WERI-Rb-1 (cell line): ENCODE measurements at regions not wholly inside any gene's neighbourhood (a gene's known extent, or its start where the extent isn't known, plus 50 kb on each side); places are given as distances from the start of the nearest gene placed in this dataset.

Experiments used
- DNase-seq: peaks from one replicate; pipeline ENCODE4 v3.0.0-alpha.2; 2020
- H3K27ac ChIP-seq: fragments of 250-450 bp; sonication (Bioruptor Pico); 2 replicates; pipeline ENCODE4 v1.5.1; 2020; ENCODE audit warnings: mild to moderate bottlenecking, moderate library complexity
- H3K27me3 ChIP-seq: fragments of 250-450 bp; sonication (Bioruptor Pico); 2 replicates; pipeline ENCODE4 v1.5.1; 2021; ENCODE audit warnings: mild to moderate bottlenecking, low read depth, moderate library complexity; ENCODE audit not compliant: insufficient read depth, severe bottlenecking
- H3K36me3 ChIP-seq: fragments of 250-450 bp; sonication (Bioruptor Pico); 2 replicates; pipeline ENCODE4 v1.5.1; 2020; ENCODE audit warnings: mild to moderate bottlenecking, moderate library complexity
- H3K4me3 ChIP-seq: 2 replicates; pipeline ENCODE4 v1.5.1; 2011; ENCODE audit warnings: low read depth, mild to moderate bottlenecking, control low read depth, low read length
- H3K9me3 ChIP-seq: fragments of 250-450 bp; sonication (Bioruptor Pico); 2 replicates; pipeline ENCODE4 v1.5.1; 2021; ENCODE audit warnings: mild to moderate bottlenecking, moderate library complexity; ENCODE audit not compliant: severe bottlenecking
- TF ChIP-seq, protein P1 (sequence below): IDR thresholded peaks from 2 replicates; pipeline ENCODE4 v1.5.1; 2011; ENCODE audit warnings: low read depth, mild to moderate bottlenecking, control low read depth, inconsistent platforms, low read length

DNA sequence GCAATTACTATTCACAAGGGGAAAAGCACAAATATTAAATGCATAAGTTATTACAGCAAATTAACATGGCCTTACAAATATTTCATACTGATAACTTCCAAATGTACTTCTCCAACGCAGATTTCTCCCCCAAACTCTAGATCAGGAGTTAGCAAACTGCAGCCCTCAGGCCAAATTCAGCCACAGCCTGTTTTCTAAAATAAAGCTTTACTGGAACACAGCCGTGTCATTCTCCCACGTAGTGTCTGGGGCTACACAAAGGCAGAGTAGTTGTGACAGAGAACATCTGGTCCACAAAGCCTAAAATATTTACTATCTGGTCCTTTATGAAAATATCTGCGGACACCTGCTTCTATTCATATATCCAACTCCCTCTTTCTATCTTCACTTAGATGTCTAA, 151.8 kb upstream of the AHR start:
- Histone ChIP-seq H3K9me3 (no peaks in the 10 kb centered on the region), H3K27me3 (no peaks in the 10 kb centered on the region), H3K4me3 (no peak overlapping the region), H3K36me3 (no peaks in the 10 kb centered on the region), H3K27ac (no peak overlapping the region)
- no peak for DNase-seq
- TF ChIP-seq, protein P1, sequence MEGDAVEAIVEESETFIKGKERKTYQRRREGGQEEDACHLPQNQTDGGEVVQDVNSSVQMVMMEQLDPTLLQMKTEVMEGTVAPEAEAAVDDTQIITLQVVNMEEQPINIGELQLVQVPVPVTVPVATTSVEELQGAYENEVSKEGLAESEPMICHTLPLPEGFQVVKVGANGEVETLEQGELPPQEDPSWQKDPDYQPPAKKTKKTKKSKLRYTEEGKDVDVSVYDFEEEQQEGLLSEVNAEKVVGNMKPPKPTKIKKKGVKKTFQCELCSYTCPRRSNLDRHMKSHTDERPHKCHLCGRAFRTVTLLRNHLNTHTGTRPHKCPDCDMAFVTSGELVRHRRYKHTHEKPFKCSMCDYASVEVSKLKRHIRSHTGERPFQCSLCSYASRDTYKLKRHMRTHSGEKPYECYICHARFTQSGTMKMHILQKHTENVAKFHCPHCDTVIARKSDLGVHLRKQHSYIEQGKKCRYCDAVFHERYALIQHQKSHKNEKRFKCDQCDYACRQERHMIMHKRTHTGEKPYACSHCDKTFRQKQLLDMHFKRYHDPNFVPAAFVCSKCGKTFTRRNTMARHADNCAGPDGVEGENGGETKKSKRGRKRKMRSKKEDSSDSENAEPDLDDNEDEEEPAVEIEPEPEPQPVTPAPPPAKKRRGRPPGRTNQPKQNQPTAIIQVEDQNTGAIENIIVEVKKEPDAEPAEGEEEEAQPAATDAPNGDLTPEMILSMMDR, result no peak

DNA sequence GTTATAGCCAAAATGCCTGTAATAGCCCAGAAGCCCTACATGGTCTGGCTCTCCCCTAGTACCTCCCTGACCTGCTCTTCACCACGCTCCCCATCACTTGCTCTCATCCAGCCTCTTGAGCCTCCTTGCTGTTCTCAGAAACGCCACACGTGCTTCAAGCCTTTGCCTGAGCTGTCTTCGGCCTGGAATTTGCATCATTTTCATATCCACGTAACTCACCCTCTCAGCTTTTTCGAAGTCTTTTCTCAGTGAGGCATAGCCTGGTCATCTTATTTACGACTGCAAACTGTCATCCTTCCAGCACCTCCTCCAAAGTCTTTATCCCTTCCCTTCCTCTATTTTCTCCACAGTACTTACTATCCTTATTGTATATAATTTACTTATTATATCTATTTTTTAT, 151.0 kb upstream of the AHR start:
- Histone ChIP-seq H3K4me3 (no peak overlapping the region), H3K36me3 (no peaks in the 10 kb centered on the region), H3K9me3 (no peaks in the 10 kb centered on the region), H3K27ac (no peak overlapping the region), H3K27me3 (no peaks in the 10 kb centered on the region)
- DNase-seq, result no peak
- TF ChIP-seq, protein P1, result no peak

DNA sequence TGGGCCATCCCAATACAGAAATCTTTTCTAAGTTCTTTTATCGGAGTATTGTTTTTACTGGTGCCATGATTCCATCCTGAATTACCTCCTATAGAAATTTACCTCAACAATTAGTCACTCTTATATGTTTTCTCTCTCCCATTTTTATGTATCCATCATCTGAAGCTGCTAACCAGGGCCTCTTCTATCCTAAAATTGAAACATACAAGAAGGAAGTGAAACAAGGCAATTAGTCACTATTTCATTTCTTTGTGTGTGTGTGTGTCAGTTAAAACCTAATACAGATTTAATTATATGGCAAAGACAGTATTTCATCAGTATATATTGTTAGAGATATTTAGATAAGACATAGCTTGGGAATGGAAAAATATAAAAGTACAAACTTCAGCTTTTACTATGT, 148.4 kb upstream of the AHR start:
- Histone ChIP-seq H3K36me3 (no peaks in the 10 kb centered on the region), H3K27ac (no peak overlapping the region), H3K27me3 (no peaks in the 10 kb centered on the region), H3K9me3 (no peaks in the 10 kb centered on the region), H3K4me3 (no peak overlapping the region)
- TF ChIP-seq, protein P1, result no peak
- DNase-seq, result no peak

DNA sequence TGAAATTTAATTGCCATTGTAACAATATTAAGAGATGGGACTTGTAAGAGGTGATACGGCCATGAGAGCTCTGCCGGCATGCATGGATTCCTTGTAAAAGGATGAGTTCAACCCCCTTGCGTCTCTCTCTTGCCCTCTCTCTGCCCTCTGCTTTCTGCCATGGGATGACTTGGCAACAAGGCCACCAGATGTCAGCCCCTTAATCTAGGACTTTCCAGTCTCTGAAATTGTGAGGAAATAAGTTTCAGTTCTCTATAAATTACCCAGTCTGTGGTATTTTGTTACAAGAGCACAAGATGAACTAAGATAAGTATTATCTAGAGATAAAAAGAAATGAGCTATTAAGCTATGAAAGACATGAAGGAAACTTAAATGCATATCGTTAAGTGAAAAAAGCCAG, 145.7 kb upstream of the AHR start:
- Histone ChIP-seq H3K36me3 (no peaks in the 10 kb centered on the region), H3K9me3 (no peaks in the 10 kb centered on the region), H3K27me3 (no peaks in the 10 kb centered on the region), H3K4me3 (no peak overlapping the region), H3K27ac (no peak overlapping the region)
- TF ChIP-seq, protein P1, result no peak
- DNase-seq, result no peak

DNA sequence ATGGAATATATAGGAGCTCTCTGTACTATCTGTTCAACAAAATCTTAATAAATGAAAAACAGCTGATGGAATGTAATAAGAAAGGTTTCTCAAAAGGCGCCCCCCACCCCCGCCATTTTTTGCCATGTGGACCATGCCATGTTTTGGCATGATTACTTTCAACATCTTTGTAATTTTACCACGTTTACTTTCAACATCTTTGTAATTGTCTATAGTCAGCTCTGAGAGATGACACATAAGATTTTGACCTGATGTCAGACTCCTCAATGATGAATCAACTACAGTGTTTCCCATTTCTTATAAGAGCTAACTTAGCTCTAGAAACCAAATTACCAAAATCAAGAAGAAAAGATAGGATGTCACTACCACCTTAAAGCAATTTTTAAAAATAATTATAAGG, 144.9 kb upstream of the AHR start:
- Histone ChIP-seq H3K4me3 (no peak overlapping the region), H3K36me3 (no peaks in the 10 kb centered on the region), H3K27ac (no peak overlapping the region), H3K9me3 (no peaks in the 10 kb centered on the region), H3K27me3 (no peaks in the 10 kb centered on the region)
- TF ChIP-seq, protein P1, result no peak
- DNase-seq, result no peak

DNA sequence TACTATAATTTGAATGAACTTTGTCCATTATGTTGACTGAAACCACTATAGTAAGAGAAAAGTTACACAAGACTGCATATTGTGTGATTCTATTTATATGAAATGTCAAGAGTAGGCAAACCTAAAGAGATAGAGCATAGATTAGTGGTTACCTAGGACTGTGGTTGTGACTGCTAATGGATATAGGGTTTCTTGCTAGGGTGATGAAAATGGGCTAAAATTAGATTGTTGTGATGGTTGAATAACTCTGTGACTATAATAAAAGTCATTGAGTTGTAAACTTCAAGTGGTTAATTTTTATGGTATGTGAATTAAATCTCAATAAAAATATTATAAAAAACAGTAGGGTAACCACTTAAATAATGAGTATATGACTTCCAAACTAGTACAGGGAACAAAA, 142.9 kb upstream of the AHR start:
- Histone ChIP-seq H3K27ac (no peak overlapping the region), H3K4me3 (no peak overlapping the region), H3K27me3 (no peaks in the 10 kb centered on the region), H3K36me3 (no peaks in the 10 kb centered on the region), H3K9me3 (no peaks in the 10 kb centered on the region)
- no peak for DNase-seq
- TF ChIP-seq, protein P1, result no peak
